Thyroid gland (tissue), 4 donors: ENCODE measurements at regions not wholly inside any gene's neighbourhood (a gene's known extent, or its start where the extent isn't known, plus 50 kb on each side); places are given as distances from the start of the nearest gene placed in this dataset.
"Not testable (repeated sequence)": the region's sequence is repeated elsewhere in the genome, so short reads cannot be mapped to it uniquely, and the experiment has no call there.

Experiments
- DNase-seq, 2 donors: peaks; one replicate each; pipeline ENCODE4 v3.0.0-alpha.2; 2019
- H3K27ac ChIP-seq, 3 donors: fragments of 200-600 bp; sonication (generic); 1 replicate in 2 of 3; 2 replicates in 1 of 3; pipeline ENCODE4 v1.5.1; 2016 to 2019; ENCODE audit warnings: mild to moderate bottlenecking in 1 of 3, moderate library complexity in 1 of 3
- H3K27me3 ChIP-seq: fragments of 200-600 bp; sonication (generic); one replicate; pipeline ENCODE4 v1.5.1; 2019
- H3K36me3 ChIP-seq, 2 donors: fragments of 200-600 bp; sonication (generic); one replicate each; pipeline ENCODE4 v1.5.1; 2016 to 2019
- H3K4me1 ChIP-seq, 2 donors: fragments of 200-600 bp; sonication (generic); one replicate each; pipeline ENCODE4 v1.5.1; 2017 to 2019
- H3K4me3 ChIP-seq, 3 donors: fragments of 200-600 bp; sonication (generic); replicated peaks in 1 of 3; 1 replicate in 2 of 3; 2 replicates in 1 of 3; pipeline ENCODE4 v1.5.1; 2016; ENCODE audit warnings: mild to moderate bottlenecking in 1 of 3
- H3K9me3 ChIP-seq: fragments of 200-600 bp; sonication (generic); one replicate; pipeline ENCODE4 v1.5.1; 2017
- CTCF ChIP-seq, 6 experiments: fragments of 200-600 bp in 3 of 6; fragments of 450-650 bp in 3 of 6; sonication (generic) in 3 of 6; IDR thresholded peaks; one replicate each; pipeline ENCODE4 v1.5.1; 2016 to 2019; ENCODE audit warnings: antibody characterized with exemption in 6 of 6, mild to moderate bottlenecking in 2 of 6, inconsistent platforms in 1 of 6, moderate library complexity in 1 of 6
- POLR2A ChIP-seq, 2 donors: fragments of 450-650 bp; IDR thresholded peaks; one replicate each; pipeline ENCODE4 v1.6.1; 2017; ENCODE audit warnings: antibody characterized with exemption in 2 of 2, mild to moderate bottlenecking in 2 of 2, moderate library complexity in 1 of 2
- WGBS, 2 donors: methylation state at CpG; one replicate each; pipeline ENCODE4 v1.1.5; 2017; 5-methylcytosine and 5-hydroxymethylcytosine counted together
- intact Hi-C: fragments of 100-400 bp; cut with DNase I; formaldehyde crosslinking; loops from one replicate; pipeline ENCODE4 v1.15.1; 2023

GRCh38 chr3:66642484-66642883, 141.7 kb upstream of the LRIG1 start:
- Histone ChIP-seq H3K9me3 (no peaks in the 10 kb centered on the region), H3K4me3 (no peak overlapping the region), H3K36me3 (no peaks in the 10 kb centered on the region), H3K27ac (no peak overlapping the region), H3K4me1 (no peaks in the 10 kb centered on the region), H3K27me3 (no peaks in the 10 kb centered on the region)
- DNase-seq = no peak
- intact Hi-C loops = no loop called here
- WGBS, 2 donors = 60 to 74% methylated on average over 3 of the region's 3 CpGs
- TF ChIP-seq CTCF (IDR thresholded peaks at IDR 0.05) = no peak
- no peak for TF ChIP-seq POLR2A (IDR thresholded peaks at IDR 0.05)

GRCh38 chr3:66644549-66644948, 143.7 kb upstream of the LRIG1 start:
- no peak for DNase-seq
- H3K4me1 ChIP-seq = no peaks in the 10 kb centered on the region
- H3K27ac ChIP-seq = no peak overlapping the region
- intact Hi-C loops = no loop called here
- no peaks in the 10 kb centered on the region for H3K9me3 ChIP-seq
- no peaks in the 10 kb centered on the region for H3K36me3 ChIP-seq
- no peak overlapping the region for H3K4me3 ChIP-seq
- H3K27me3 ChIP-seq = no peaks in the 10 kb centered on the region
- TF ChIP-seq CTCF (IDR thresholded peaks at IDR 0.05) = no peak
- no peak for TF ChIP-seq POLR2A (IDR thresholded peaks at IDR 0.05)

- 93 to 94% methylated on average over 1 of the region's 1 CpG for WGBS, 2 donors
- no peak for TF ChIP-seq CTCF (IDR thresholded peaks at IDR 0.05)
- no peak for TF ChIP-seq POLR2A (IDR thresholded peaks at IDR 0.05)
Measured at GRCh38 chr3:66648975-66649374, 148.2 kb upstream of the LRIG1 start.

GRCh38 chr3:66651520-66651919, 150.7 kb upstream of the LRIG1 start:
- H3K27ac ChIP-seq, intact Hi-C loops, DNase-seq, H3K27me3 ChIP-seq, H3K36me3 ChIP-seq, H3K4me3 ChIP-seq, H3K9me3 ChIP-seq, H3K4me1 ChIP-seq: not testable (repeated sequence)
- 99% methylated on average over 11 to 14 of the region's 29 CpGs for WGBS, 2 donors

More at GRCh38 chr3:66648975-66649374, 148.2 kb upstream of the LRIG1 start:
- Histone ChIP-seq H3K27ac (no peak overlapping the region), H3K36me3 (no peaks in the 10 kb centered on the region), H3K27me3 (no peaks in the 10 kb centered on the region), H3K4me3 (no peak overlapping the region), H3K4me1 (no peaks in the 10 kb centered on the region), H3K9me3 (no peaks in the 10 kb centered on the region)
- no peak for DNase-seq
- intact Hi-C loops = no loop called here

- H3K4me3 ChIP-seq, H3K27ac ChIP-seq, H3K9me3 ChIP-seq, H3K27me3 ChIP-seq, intact Hi-C loops, DNase-seq, H3K4me1 ChIP-seq, H3K36me3 ChIP-seq: not testable (repeated sequence)
- WGBS, 2 donors = 96% methylated on average over 3 to 4 of the region's 4 CpGs
Measured at GRCh38 chr3:66652100-66652499, 151.3 kb upstream of the LRIG1 start.

- H3K4me1 ChIP-seq = no peaks in the 10 kb centered on the region
- no peak for DNase-seq
- no peak overlapping the region for H3K4me3 ChIP-seq
- TF ChIP-seq POLR2A (IDR thresholded peaks at IDR 0.05) = no peak
- TF ChIP-seq CTCF (IDR thresholded peaks at IDR 0.05) = no peak
- WGBS, 2 donors = 80 to 86% methylated on average over 3 of the region's 3 CpGs
- H3K27ac ChIP-seq = no peak overlapping the region
- H3K9me3 ChIP-seq = no peaks in the 10 kb centered on the region
- no peaks in the 10 kb centered on the region for H3K27me3 ChIP-seq
- no peaks in the 10 kb centered on the region for H3K36me3 ChIP-seq
- intact Hi-C loops = no loop called here
Measured at GRCh38 chr3:66655044-66655443, 154.2 kb upstream of the LRIG1 start.
